Body of pancreas (tissue), 4 donors: ENCODE measurements at regions not wholly inside any gene's neighbourhood (a gene's known extent, or its start where the extent isn't known, plus 50 kb on each side); places are given as distances from the start of the nearest gene placed in this dataset.

Experiments
- POLR2A ChIP-seq, 3 donors: fragments of 450-650 bp; IDR thresholded peaks; one replicate each; pipeline ENCODE4 v1.6.1; 2016; ENCODE audit warnings: antibody characterized with exemption in 3 of 3, mild to moderate bottlenecking in 2 of 3
- TF ChIP-seq, protein P1 (sequence below), 7 experiments: fragments of 450-650 bp in 4 of 7; fragments of 200-600 bp in 3 of 7; sonication (generic) in 3 of 7; IDR thresholded peaks; one replicate each; pipeline ENCODE4 v1.5.1; 2016 to 2019; ENCODE audit warnings: antibody characterized with exemption in 7 of 7

DNA sequence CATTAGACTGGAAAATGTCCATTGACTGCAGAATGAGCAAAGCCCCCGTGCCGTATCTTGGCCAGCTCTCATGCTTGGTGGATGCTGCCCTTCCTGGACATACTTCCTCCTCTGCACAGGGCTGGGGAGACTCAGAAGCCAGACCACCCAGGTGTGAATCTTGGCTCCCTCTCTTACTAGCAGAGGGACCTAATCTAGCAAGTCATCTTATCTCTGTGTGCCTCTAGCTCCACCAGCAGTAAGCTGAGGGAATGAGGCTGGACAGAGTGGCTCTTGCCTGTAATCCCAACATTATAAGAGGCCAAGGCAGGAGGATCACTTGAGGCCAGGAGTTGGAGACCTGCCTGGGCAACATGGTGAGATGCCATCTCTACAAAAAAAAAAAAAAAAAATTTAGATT lies 173.8 kb upstream of the GHITM start:
- TF ChIP-seq, protein P1, sequence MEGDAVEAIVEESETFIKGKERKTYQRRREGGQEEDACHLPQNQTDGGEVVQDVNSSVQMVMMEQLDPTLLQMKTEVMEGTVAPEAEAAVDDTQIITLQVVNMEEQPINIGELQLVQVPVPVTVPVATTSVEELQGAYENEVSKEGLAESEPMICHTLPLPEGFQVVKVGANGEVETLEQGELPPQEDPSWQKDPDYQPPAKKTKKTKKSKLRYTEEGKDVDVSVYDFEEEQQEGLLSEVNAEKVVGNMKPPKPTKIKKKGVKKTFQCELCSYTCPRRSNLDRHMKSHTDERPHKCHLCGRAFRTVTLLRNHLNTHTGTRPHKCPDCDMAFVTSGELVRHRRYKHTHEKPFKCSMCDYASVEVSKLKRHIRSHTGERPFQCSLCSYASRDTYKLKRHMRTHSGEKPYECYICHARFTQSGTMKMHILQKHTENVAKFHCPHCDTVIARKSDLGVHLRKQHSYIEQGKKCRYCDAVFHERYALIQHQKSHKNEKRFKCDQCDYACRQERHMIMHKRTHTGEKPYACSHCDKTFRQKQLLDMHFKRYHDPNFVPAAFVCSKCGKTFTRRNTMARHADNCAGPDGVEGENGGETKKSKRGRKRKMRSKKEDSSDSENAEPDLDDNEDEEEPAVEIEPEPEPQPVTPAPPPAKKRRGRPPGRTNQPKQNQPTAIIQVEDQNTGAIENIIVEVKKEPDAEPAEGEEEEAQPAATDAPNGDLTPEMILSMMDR (IDR thresholded peaks at IDR 0.05), result no peak
- no peak for TF ChIP-seq POLR2A (IDR thresholded peaks at IDR 0.05)
